HepG2 (cell line): ENCODE measurements at regions not wholly inside any gene's neighbourhood (a gene's known extent, or its start where the extent isn't known, plus 50 kb on each side); places are given as distances from the start of the nearest gene placed in this dataset.

Experiments
- ATAC-seq: fragments of 200-7000 bp; cut with Tn5 transposase; 3 replicates; pipeline ENCODE4 v1.9.1; 2020; ENCODE audit warnings: mild to moderate bottlenecking, moderate library complexity
- BruUV-seq: library from RNA; stranded (reverse); fragments of 400-500 nt; replicated peaks from 2 replicates; lab custom pipeline; 2021; lab: Mats Ljungman, UMichigan
- CTCF ChIA-PET: fragments of 300-600 bp; formaldehyde crosslinking; extraction: SDS; loops from one replicate; lab custom pipeline; 2021; ENCODE audit warnings: low total read pairs, inconsistent platforms, low intra/inter-chr PET ratio; lab: Yijun Ruan, JAX
- POLR2A ChIA-PET: fragments of 350-600 bp; sonication (Branson Sonifier 250); formaldehyde crosslinking; loops from one replicate; lab custom pipeline; 2020; ENCODE audit warnings: antibody characterized with exemption, inconsistent platforms; lab: Yijun Ruan, JAX
- DNase-seq: peaks from one replicate; pipeline ENCODE4 v3.0.0-alpha.2; 2015; ENCODE audit warnings: low spot score
- FAIRE-seq: peaks from 3 replicates; lab custom pipeline; 2011; peaks lifted over from hg19 to GRCh38; lab: Jason Lieb, UNC
- H2AFZ ChIP-seq: one replicate; pipeline ENCODE4 v1.6.1; 2011; ENCODE audit warnings: low read length, inconsistent platforms
- H3K27ac ChIP-seq: fragments of 300-600 bp; 3 replicates; pipeline ENCODE4 v1.8.0; 2011; ENCODE audit warnings: mixed run types, mild to moderate bottlenecking, mixed read lengths, low read length, inconsistent platforms; ENCODE audit not compliant: insufficient read depth; ENCODE audit errors: extremely low read length
- H3K27me3 ChIP-seq, 2 experiments: fragments of 200-600 bp in 1 of 2; 2 replicates in 1 of 2; 3 replicates in 1 of 2; pipeline versions ENCODE4 v1.6.0 to v1.8.0; 2011; ENCODE audit warnings: low read length in 2 of 2, mild to moderate bottlenecking in 2 of 2, moderate library complexity in 2 of 2, inconsistent platforms in 1 of 2; ENCODE audit not compliant: insufficient read depth in 2 of 2, control insufficient read depth in 1 of 2
- H3K36me3 ChIP-seq, 2 experiments: fragments of 200-600 bp in 1 of 2; replicated peaks in 1 of 2; 2 replicates in 1 of 2; 3 replicates in 1 of 2; pipeline versions ENCODE4 v1.5.1 to v1.8.0; 2011; ENCODE audit warnings: low read length in 2 of 2, inconsistent platforms in 1 of 2; ENCODE audit not compliant: insufficient read depth in 2 of 2, control insufficient read depth in 1 of 2
- H3K4me1 ChIP-seq: 2 replicates; pipeline ENCODE4 v1.5.1; 2012; ENCODE audit warnings: low read length, inconsistent platforms; ENCODE audit not compliant: insufficient read depth
- H3K4me2 ChIP-seq: 2 replicates; pipeline ENCODE4 v1.6.0; 2011; ENCODE audit warnings: low read depth, low read length, inconsistent platforms
- H3K4me3 ChIP-seq, 3 experiments: fragments of 200-600 bp in 1 of 3; sonication (generic), shearing (Covaris generic) in 1 of 3; replicated peaks in 1 of 3; 2 replicates each; pipeline ENCODE4 v1.5.1; 2011 to 2016; ENCODE audit warnings: low read length in 3 of 3, inconsistent platforms in 2 of 3, low read depth in 2 of 3, mild to moderate bottlenecking in 2 of 3, control low read depth in 1 of 3, mixed read lengths in 1 of 3; ENCODE audit not compliant: insufficient read depth in 1 of 3
- H3K79me2 ChIP-seq: one replicate; pipeline ENCODE4 v1.6.1; 2011; ENCODE audit warnings: low read length, inconsistent platforms; ENCODE audit not compliant: insufficient read depth
- H3K9ac ChIP-seq: 2 replicates; pipeline ENCODE4 v1.6.0; 2011; ENCODE audit warnings: mild to moderate bottlenecking, low read depth, low read length, inconsistent platforms; ENCODE audit not compliant: insufficient read depth
- H3K9me3 ChIP-seq: 2 replicates; pipeline ENCODE4 v1.5.1; 2012; ENCODE audit warnings: mild to moderate bottlenecking, low read length
- H4K20me1 ChIP-seq: 2 replicates; pipeline ENCODE4 v1.6.0; 2011; ENCODE audit warnings: inconsistent platforms, mild to moderate bottlenecking, low read length, moderate library complexity; ENCODE audit not compliant: insufficient read depth
- ATAD3A ChIP-seq: sonication (generic); formaldehyde crosslinking; IDR thresholded peaks from 2 replicates; pipeline ENCODE4 v1.4.0; 2020; ENCODE audit warnings: missing genetic modification reagents
- DNMT3B ChIP-seq: conservative IDR thresholded peaks from 2 replicates; pipeline ENCODE4 v1.6.1; 2016; ENCODE audit warnings: missing biosample characterization, control low read depth
- HDAC1 ChIP-seq: sonication (generic); formaldehyde crosslinking; IDR thresholded peaks from 2 replicates; pipeline ENCODE4 v1.5.1; 2020; ENCODE audit warnings: mild to moderate bottlenecking, missing genetic modification reagents
- HNF4A ChIP-seq: sonication (generic); formaldehyde crosslinking; IDR thresholded peaks from 2 replicates; pipeline ENCODE4 v1.4.0; 2020; ENCODE audit warnings: missing genetic modification reagents
- HNF4G ChIP-seq, 2 experiments: sonication (generic) in 1 of 2; formaldehyde crosslinking in 1 of 2; IDR thresholded peaks; 2 replicates each; pipeline versions ENCODE4 v1.4.0 to v1.6.1; 2011 to 2020; ENCODE audit warnings: borderline replicate concordance in 2 of 2, low read depth in 2 of 2, mild to moderate bottlenecking in 2 of 2, low read length in 1 of 2, missing genetic modification reagents in 1 of 2, moderate library complexity in 1 of 2
- KDM1A ChIP-seq: IDR thresholded peaks from 2 replicates; pipeline ENCODE4 v1.6.1; 2016; ENCODE audit warnings: missing compliant biosample characterization
- MXD1 ChIP-seq: sonication (generic); formaldehyde crosslinking; IDR thresholded peaks from 2 replicates; pipeline ENCODE4 v1.4.0; 2020; ENCODE audit warnings: mild to moderate bottlenecking, missing genetic modification reagents
- POLR2A ChIP-seq, 2 experiments: IDR thresholded peaks; 2 replicates each; pipeline ENCODE4 v1.6.1; 2011; ENCODE audit warnings: low read depth in 2 of 2, low read length in 2 of 2, mild to moderate bottlenecking in 1 of 2, moderate library complexity in 1 of 2; ENCODE audit not compliant: insufficient read depth in 1 of 2
- RARA ChIP-seq: IDR thresholded peaks from 2 replicates; pipeline ENCODE4 v1.6.1; 2016; ENCODE audit warnings: missing genetic modification reagents, missing compliant biosample characterization
- ZC3H13 ChIP-seq: sonication (generic); formaldehyde crosslinking; IDR thresholded peaks from 2 replicates; pipeline ENCODE4 v1.8.1; 2023; ENCODE audit warnings: mild to moderate bottlenecking, missing genetic modification reagents, moderate library complexity
- ZNF383 ChIP-seq: sonication (generic); formaldehyde crosslinking; IDR thresholded peaks from 2 replicates; pipeline ENCODE4 v1.4.0; 2020; ENCODE audit warnings: missing genetic modification reagents, mild to moderate bottlenecking, borderline replicate concordance
- ZNF484 ChIP-seq: sonication (generic); formaldehyde crosslinking; IDR thresholded peaks from 2 replicates; pipeline ENCODE4 v1.5.1; 2020; ENCODE audit warnings: mild to moderate bottlenecking, low read depth, missing genetic modification reagents, borderline replicate concordance
- ZNF530 ChIP-seq: sonication (generic); formaldehyde crosslinking; IDR thresholded peaks from 2 replicates; pipeline ENCODE4 v1.5.0; 2020; ENCODE audit warnings: low read depth, mild to moderate bottlenecking, missing genetic modification reagents
- ZNF549 ChIP-seq: sonication (generic); formaldehyde crosslinking; IDR thresholded peaks from 2 replicates; pipeline ENCODE4 v1.5.0; 2020; ENCODE audit warnings: missing genetic modification reagents
- ZNF644 ChIP-seq: IDR thresholded peaks from 2 replicates; pipeline ENCODE4 v1.6.1; 2016; ENCODE audit warnings: low read depth
- ZNF749 ChIP-seq: sonication (generic); formaldehyde crosslinking; IDR thresholded peaks from 2 replicates; pipeline ENCODE4 v1.8.0; 2022; ENCODE audit warnings: mild to moderate bottlenecking, missing genetic modification reagents, moderate library complexity, borderline replicate concordance
- ZNF772 ChIP-seq: sonication (generic); formaldehyde crosslinking; IDR thresholded peaks from 2 replicates; pipeline ENCODE4 v1.5.0; 2020; ENCODE audit warnings: mild to moderate bottlenecking, missing genetic modification reagents
- ZSCAN29 ChIP-seq: sonication (generic); formaldehyde crosslinking; conservative IDR thresholded peaks from 2 replicates; pipeline ENCODE4 v1.4.0; 2020; ENCODE audit warnings: mild to moderate bottlenecking, missing genetic modification reagents
- WGBS: methylation state at CpG from one replicate; pipeline ENCODE4 v1.1.6; 2017; ENCODE audit warnings: low lambda C conversion rate; 5-methylcytosine and 5-hydroxymethylcytosine counted together
- in situ Hi-C: cut with HindIII; loops from 2 replicates; pipeline ENCODE4 v1.10.0; 2017; ENCODE audit warnings: low pct_unique_long_range_greater_than_20kb; ENCODE audit not compliant: extremely low pct_ligation_motif_present
- intact Hi-C: fragments of 100-400 bp; cut with micrococcal nuclease; formaldehyde crosslinking; loops from one replicate; pipeline ENCODE4 v1.10.0; 2022; ENCODE audit not compliant: unreplicated experiment
- TF ChIP-seq, protein P1 (sequence below): sonication (generic); formaldehyde crosslinking; IDR thresholded peaks from 2 replicates; pipeline ENCODE4 v1.4.0; 2020; ENCODE audit warnings: missing genetic modification reagents, mild to moderate bottlenecking, borderline replicate concordance
- TF ChIP-seq, protein P2 (sequence below): sonication (generic); formaldehyde crosslinking; IDR thresholded peaks from 2 replicates; pipeline ENCODE4 v1.5.1; 2020; ENCODE audit warnings: mild to moderate bottlenecking, missing genetic modification reagents, borderline replicate concordance

DNA sequence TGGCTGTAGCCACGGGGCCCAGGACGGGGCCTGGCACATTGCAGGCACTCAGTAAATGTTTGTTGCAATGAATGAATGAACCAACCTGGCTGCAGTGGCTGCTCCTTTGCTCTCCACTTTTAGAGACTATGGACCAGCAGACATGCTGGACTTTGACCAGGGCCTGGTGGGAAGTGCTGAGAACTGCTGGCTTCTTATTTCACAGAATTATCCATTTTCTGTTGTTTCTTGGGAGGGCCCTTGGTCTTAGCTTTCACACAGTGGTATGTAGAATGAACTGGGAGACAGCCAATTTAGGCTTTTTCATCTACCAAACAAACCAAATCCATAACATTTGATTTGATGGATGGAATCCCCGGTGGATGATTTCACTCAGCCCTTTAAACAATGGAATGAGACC lies 78.0 kb upstream of the LHFPL2 start:
- no peaks in the 10 kb centered on the region for H3K9me3 ChIP-seq
- H3K4me3 ChIP-seq: no peak overlapping the region
- H3K79me2 ChIP-seq: no peaks in the 10 kb centered on the region
- H3K4me2 ChIP-seq: no peak overlapping the region
- no peak overlapping the region for H2AFZ ChIP-seq
- no peak overlapping the region for H3K9ac ChIP-seq
- H4K20me1 ChIP-seq: no peaks in the 10 kb centered on the region
- DNase-seq (no peak), ATAC-seq (no peak), FAIRE-seq (no peak)
- H3K27me3 ChIP-seq: no peaks in the 10 kb centered on the region
- no peaks in the 10 kb centered on the region for H3K36me3 ChIP-seq
- CTCF ChIA-PET: no interaction called here
- no TSS peak for BruUV-seq
- peaks cover 48% of the 10 kb centered on the region for H3K4me1 ChIP-seq
- H3K27ac ChIP-seq: peak overlapping the region; percentile 87
- intact Hi-C loops: loop anchor here (2.0 to 10.0 kb wide), 3 partner anchors 32 to 82 kb away; partner anchors contain the start of gene LHFPL2
- 100% methylated on average over 1 of the region's 3 CpGs for WGBS
- POLR2A ChIA-PET: no interaction called here
- in situ Hi-C loops: no loop called here
- TF ChIP-seq, protein P1, sequence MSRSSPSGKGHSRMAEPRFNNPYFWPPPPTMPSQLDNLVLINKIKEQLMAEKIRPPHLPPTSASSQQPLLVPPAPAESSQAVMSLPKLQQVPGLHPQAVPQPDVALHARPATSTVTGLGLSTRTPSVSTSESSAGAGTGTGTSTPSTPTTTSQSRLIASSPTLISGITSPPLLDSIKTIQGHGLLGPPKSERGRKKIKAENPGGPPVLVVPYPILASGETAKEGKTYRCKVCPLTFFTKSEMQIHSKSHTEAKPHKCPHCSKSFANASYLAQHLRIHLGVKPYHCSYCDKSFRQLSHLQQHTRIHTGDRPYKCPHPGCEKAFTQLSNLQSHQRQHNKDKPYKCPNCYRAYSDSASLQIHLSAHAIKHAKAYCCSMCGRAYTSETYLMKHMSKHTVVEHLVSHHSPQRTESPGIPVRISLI (CRISPR knock-in tag): no peak
- no peak for TF ChIP-seq ZNF549
- peak; percentile 81 for TF ChIP-seq HNF4A (CRISPR knock-in tag)
- TF ChIP-seq MXD1 (CRISPR knock-in tag): no peak
- peak; percentile 26; the same call in 1 of the 2 replicates for TF ChIP-seq HDAC1 (CRISPR knock-in tag)
- TF ChIP-seq ZNF383 (CRISPR knock-in tag): no peak
- TF ChIP-seq HNF4G (IDR thresholded peaks at IDR 0.05; ENCODE audit: borderline replicate concordance, low read depth, low read length): 0 out of 2 replicates have a peak, but pooled peaks have one; percentile 25
- TF ChIP-seq HNF4G (CRISPR knock-in tag; IDR thresholded peaks at IDR 0.05; ENCODE audit: borderline replicate concordance, low read depth): no peak
- no peak for TF ChIP-seq ZNF530 (CRISPR knock-in tag)
- TF ChIP-seq ZNF484 (CRISPR knock-in tag): no peak
- TF ChIP-seq, protein P2, sequence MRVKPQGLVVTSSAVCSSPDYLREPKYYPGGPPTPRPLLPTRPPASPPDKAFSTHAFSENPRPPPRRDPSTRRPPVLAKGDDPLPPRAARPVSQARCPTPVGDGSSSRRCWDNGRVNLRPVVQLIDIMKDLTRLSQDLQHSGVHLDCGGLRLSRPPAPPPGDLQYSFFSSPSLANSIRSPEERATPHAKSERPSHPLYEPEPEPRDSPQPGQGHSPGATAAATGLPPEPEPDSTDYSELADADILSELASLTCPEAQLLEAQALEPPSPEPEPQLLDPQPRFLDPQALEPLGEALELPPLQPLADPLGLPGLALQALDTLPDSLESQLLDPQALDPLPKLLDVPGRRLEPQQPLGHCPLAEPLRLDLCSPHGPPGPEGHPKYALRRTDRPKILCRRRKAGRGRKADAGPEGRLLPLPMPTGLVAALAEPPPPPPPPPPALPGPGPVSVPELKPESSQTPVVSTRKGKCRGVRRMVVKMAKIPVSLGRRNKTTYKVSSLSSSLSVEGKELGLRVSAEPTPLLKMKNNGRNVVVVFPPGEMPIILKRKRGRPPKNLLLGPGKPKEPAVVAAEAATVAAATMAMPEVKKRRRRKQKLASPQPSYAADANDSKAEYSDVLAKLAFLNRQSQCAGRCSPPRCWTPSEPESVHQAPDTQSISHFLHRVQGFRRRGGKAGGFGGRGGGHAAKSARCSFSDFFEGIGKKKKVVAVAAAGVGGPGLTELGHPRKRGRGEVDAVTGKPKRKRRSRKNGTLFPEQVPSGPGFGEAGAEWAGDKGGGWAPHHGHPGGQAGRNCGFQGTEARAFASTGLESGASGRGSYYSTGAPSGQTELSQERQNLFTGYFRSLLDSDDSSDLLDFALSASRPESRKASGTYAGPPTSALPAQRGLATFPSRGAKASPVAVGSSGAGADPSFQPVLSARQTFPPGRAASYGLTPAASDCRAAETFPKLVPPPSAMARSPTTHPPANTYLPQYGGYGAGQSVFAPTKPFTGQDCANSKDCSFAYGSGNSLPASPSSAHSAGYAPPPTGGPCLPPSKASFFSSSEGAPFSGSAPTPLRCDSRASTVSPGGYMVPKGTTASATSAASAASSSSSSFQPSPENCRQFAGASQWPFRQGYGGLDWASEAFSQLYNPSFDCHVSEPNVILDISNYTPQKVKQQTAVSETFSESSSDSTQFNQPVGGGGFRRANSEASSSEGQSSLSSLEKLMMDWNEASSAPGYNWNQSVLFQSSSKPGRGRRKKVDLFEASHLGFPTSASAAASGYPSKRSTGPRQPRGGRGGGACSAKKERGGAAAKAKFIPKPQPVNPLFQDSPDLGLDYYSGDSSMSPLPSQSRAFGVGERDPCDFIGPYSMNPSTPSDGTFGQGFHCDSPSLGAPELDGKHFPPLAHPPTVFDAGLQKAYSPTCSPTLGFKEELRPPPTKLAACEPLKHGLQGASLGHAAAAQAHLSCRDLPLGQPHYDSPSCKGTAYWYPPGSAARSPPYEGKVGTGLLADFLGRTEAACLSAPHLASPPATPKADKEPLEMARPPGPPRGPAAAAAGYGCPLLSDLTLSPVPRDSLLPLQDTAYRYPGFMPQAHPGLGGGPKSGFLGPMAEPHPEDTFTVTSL (CRISPR knock-in tag): no peak
- 0 out of 2 replicates have a peak, but pooled peaks have one; percentile 51 for TF ChIP-seq ZNF644 (CRISPR knock-in tag)
- TF ChIP-seq KDM1A: no peak
- TF ChIP-seq ZNF749 (CRISPR knock-in tag): no peak
- no peak for TF ChIP-seq DNMT3B (CRISPR knock-in tag)
- no peak for TF ChIP-seq ZSCAN29 (CRISPR knock-in tag)
- TF ChIP-seq POLR2A (IDR thresholded peaks at IDR 0.05; ENCODE audit: insufficient read depth in 1 of 2, low read depth in 2 of 2, low read length in 2 of 2): no peak
- TF ChIP-seq RARA (CRISPR knock-in tag): 0 out of 2 replicates have a peak, but pooled peaks have one; percentile 10
- TF ChIP-seq ZNF772 (CRISPR knock-in tag): 0 out of 2 replicates have a peak, but pooled peaks have one; percentile 34
- no peak for TF ChIP-seq ATAD3A (CRISPR knock-in tag)
- TF ChIP-seq ZC3H13: no peak
